ENCODE measurements at regions not wholly inside any gene's neighbourhood (a gene's known extent, or its start where the extent isn't known, plus 50 kb on each side); places are given as distances from the start of the nearest gene placed in this dataset.

DNA sequence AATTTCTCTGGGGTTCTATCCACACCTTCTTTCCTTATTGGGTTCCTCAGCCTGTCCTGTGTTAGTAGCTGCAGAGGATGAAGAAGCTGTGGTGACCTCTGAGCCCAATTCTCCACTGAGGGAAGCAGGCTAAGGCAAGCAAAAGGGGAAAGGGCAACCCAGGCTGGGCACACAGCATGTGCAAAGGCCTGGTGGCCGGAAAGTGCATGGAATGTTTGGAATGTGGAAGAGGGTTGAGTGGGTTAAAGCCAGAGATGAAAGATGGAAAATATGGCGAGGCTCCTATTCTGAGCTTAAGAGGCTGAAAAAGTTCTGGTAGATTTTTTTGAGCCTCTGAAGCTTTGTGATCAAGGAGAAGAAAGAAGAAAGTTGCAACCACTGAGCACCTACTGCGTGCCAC is 247.1 kb downstream of the MIAT start:
- TF ChIP-seq POLR2AphosphoS5 (IDR thresholded peaks at IDR 0.05; ENCODE audit: low read depth, low read length) = no peak
- no peak for TF ChIP-seq TAF1 (IDR thresholded peaks at IDR 0.05; ENCODE audit: borderline replicate concordance, insufficient read depth, low read length)
- TF ChIP-seq, protein P1, sequence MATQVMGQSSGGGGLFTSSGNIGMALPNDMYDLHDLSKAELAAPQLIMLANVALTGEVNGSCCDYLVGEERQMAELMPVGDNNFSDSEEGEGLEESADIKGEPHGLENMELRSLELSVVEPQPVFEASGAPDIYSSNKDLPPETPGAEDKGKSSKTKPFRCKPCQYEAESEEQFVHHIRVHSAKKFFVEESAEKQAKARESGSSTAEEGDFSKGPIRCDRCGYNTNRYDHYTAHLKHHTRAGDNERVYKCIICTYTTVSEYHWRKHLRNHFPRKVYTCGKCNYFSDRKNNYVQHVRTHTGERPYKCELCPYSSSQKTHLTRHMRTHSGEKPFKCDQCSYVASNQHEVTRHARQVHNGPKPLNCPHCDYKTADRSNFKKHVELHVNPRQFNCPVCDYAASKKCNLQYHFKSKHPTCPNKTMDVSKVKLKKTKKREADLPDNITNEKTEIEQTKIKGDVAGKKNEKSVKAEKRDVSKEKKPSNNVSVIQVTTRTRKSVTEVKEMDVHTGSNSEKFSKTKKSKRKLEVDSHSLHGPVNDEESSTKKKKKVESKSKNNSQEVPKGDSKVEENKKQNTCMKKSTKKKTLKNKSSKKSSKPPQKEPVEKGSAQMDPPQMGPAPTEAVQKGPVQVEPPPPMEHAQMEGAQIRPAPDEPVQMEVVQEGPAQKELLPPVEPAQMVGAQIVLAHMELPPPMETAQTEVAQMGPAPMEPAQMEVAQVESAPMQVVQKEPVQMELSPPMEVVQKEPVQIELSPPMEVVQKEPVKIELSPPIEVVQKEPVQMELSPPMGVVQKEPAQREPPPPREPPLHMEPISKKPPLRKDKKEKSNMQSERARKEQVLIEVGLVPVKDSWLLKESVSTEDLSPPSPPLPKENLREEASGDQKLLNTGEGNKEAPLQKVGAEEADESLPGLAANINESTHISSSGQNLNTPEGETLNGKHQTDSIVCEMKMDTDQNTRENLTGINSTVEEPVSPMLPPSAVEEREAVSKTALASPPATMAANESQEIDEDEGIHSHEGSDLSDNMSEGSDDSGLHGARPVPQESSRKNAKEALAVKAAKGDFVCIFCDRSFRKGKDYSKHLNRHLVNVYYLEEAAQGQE (IDR thresholded peaks at IDR 0.05; ENCODE audit: insufficient read depth in 1 of 2, low read depth in 2 of 2, low read length in 2 of 2) = no peak
- no peak for TF ChIP-seq SIN3A (IDR thresholded peaks at IDR 0.05; ENCODE audit: borderline replicate concordance, insufficient read depth, low read length)
- no peak for TF ChIP-seq FOXP2 (optimal IDR thresholded peaks at IDR 0.05; ENCODE audit: borderline replicate concordance, extremely low read depth, extremely low read length, insufficient read depth)

DNA sequence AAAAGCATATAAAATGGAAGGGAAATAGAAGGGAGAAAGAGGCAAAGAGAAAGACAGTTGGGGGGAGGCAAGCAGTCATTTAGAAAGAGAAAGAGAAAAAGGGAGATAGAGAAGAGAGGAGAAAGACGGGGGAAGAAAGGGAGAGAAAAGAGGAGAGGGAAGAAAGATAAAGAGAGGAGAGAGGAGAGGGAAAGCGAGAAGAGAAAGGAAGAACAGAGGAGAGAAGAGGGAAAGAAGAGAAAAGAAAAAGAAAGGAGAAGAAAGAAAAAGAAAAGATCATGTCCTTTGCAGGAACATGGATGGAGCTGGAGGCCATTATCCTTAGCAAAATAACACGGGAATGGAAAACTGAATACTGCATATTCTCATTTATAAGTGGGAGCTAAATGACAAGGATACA is 247.7 kb downstream of the MIAT start:
- TF ChIP-seq POLR2AphosphoS5 (IDR thresholded peaks at IDR 0.05; ENCODE audit: low read depth, low read length) = no peak
- no peak for TF ChIP-seq SIN3A (IDR thresholded peaks at IDR 0.05; ENCODE audit: borderline replicate concordance, insufficient read depth, low read length)
- no peak for TF ChIP-seq TAF1 (IDR thresholded peaks at IDR 0.05; ENCODE audit: borderline replicate concordance, insufficient read depth, low read length)
- TF ChIP-seq, protein P1 (IDR thresholded peaks at IDR 0.05; ENCODE audit: insufficient read depth in 1 of 2, low read depth in 2 of 2, low read length in 2 of 2) = no peak
- TF ChIP-seq FOXP2 (optimal IDR thresholded peaks at IDR 0.05; ENCODE audit: borderline replicate concordance, extremely low read depth, extremely low read length, insufficient read depth) = no peak

DNA sequence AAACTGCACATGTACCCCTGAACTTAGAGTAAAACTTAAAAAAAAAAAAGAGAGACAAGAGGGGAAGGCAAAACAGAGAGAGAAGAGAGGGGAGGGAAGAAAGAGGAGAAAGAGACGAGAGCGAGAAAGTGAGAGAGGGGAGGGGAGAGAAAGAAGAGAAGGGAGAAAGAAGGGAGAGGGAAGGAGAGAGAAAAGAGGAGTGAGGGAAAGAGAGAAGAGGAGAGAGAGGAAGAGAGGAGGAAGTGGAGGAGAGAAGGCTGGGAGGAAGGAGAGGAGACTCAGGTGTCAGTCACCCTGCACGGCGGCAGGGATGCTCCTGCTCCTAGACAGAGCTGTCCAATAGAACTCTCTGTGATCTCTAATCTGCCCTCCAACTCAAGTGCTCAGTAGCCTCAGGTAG is 248.3 kb downstream of the MIAT start:
- TF ChIP-seq TAF1 (IDR thresholded peaks at IDR 0.05; ENCODE audit: borderline replicate concordance, insufficient read depth, low read length) (no peak), FOXP2 (optimal IDR thresholded peaks at IDR 0.05; ENCODE audit: borderline replicate concordance, extremely low read depth, extremely low read length, insufficient read depth) (no peak), SIN3A (IDR thresholded peaks at IDR 0.05; ENCODE audit: borderline replicate concordance, insufficient read depth, low read length) (no peak), POLR2AphosphoS5 (IDR thresholded peaks at IDR 0.05; ENCODE audit: low read depth, low read length) (no peak)
- TF ChIP-seq, protein P1 (IDR thresholded peaks at IDR 0.05; ENCODE audit: insufficient read depth in 1 of 2, low read depth in 2 of 2, low read length in 2 of 2) = no peak

DNA sequence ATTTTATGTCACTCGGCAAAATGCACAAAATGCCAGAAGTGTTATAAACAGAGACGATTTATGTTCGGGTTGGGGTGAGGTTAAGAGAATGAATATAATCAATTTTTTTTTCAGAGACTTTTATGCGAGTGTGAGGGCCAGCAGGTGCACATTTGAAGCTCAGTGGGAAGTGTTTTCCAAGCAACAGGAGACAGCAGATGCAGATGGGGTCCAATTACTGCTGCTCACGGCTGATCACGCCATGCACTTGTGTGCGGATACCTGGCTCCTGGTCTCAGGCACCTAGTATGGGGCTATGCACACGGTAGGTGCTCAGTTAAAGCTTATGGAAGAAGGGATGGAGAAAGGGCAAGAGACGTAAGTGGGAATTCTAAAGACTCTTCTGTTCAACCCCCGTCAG is 249.1 kb downstream of the MIAT start:
- TF ChIP-seq FOXP2 (optimal IDR thresholded peaks at IDR 0.05; ENCODE audit: borderline replicate concordance, extremely low read depth, extremely low read length, insufficient read depth) = no peak
- TF ChIP-seq SIN3A (IDR thresholded peaks at IDR 0.05; ENCODE audit: borderline replicate concordance, insufficient read depth, low read length) = no peak
- TF ChIP-seq, protein P1 (IDR thresholded peaks at IDR 0.05; ENCODE audit: insufficient read depth in 1 of 2, low read depth in 2 of 2, low read length in 2 of 2) = no peak
- TF ChIP-seq POLR2AphosphoS5 (IDR thresholded peaks at IDR 0.05; ENCODE audit: low read depth, low read length) = no peak
- no peak for TF ChIP-seq TAF1 (IDR thresholded peaks at IDR 0.05; ENCODE audit: borderline replicate concordance, insufficient read depth, low read length)

DNA sequence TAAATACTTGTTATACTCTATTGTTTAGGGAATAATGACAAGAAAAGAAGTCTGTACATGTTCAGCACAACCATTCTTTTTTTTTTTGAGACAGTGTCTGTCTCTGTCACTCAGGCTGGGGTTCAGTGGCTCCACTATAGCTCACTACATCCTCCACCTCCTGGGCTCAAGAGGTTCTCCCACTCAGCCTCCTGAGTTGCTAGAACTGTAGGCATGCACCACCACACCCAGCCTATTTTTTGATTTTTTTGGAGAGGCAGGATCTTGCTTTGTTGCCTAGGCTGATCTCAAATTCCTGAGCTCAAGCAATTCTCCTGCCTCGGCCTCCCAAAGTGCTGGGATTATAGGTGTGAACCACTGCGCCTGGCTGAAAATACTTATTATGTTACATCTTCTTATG is 250.0 kb downstream of the MIAT start:
- TF ChIP-seq TAF1 (IDR thresholded peaks at IDR 0.05; ENCODE audit: borderline replicate concordance, insufficient read depth, low read length) = no peak
- TF ChIP-seq SIN3A (IDR thresholded peaks at IDR 0.05; ENCODE audit: borderline replicate concordance, insufficient read depth, low read length) = no peak
- TF ChIP-seq FOXP2 (optimal IDR thresholded peaks at IDR 0.05; ENCODE audit: borderline replicate concordance, extremely low read depth, extremely low read length, insufficient read depth) = no peak
- no peak for TF ChIP-seq POLR2AphosphoS5 (IDR thresholded peaks at IDR 0.05; ENCODE audit: low read depth, low read length)
- TF ChIP-seq, protein P1 (IDR thresholded peaks at IDR 0.05; ENCODE audit: insufficient read depth in 1 of 2, low read depth in 2 of 2, low read length in 2 of 2) = no peak

All from PFSK-1 (cell line).